Hepatocyte (in vitro differentiated cells): ENCODE measurements at regions not wholly inside any gene's neighbourhood (a gene's known extent, or its start where the extent isn't known, plus 50 kb on each side); places are given as distances from the start of the nearest gene placed in this dataset.
"Not testable (repeated sequence)": the region's sequence is repeated elsewhere in the genome, so short reads cannot be mapped to it uniquely, and the experiment has no call there.

ENCODE experiments used
- CTCF ChIP-seq: fragments of 200-600 bp; sonication (generic); IDR thresholded peaks from 2 replicates; pipeline ENCODE4 v1.5.1; 2016; ENCODE audit warnings: antibody characterized with exemption, mild to moderate bottlenecking; ENCODE audit not compliant: poor library complexity
- EZH2 ChIP-seq: fragments of 200-600 bp; sonication (generic); IDR thresholded peaks from 2 replicates; pipeline ENCODE4 v1.6.1; 2016; ENCODE audit warnings: antibody characterized with exemption, mild to moderate bottlenecking, borderline replicate concordance

DNA sequence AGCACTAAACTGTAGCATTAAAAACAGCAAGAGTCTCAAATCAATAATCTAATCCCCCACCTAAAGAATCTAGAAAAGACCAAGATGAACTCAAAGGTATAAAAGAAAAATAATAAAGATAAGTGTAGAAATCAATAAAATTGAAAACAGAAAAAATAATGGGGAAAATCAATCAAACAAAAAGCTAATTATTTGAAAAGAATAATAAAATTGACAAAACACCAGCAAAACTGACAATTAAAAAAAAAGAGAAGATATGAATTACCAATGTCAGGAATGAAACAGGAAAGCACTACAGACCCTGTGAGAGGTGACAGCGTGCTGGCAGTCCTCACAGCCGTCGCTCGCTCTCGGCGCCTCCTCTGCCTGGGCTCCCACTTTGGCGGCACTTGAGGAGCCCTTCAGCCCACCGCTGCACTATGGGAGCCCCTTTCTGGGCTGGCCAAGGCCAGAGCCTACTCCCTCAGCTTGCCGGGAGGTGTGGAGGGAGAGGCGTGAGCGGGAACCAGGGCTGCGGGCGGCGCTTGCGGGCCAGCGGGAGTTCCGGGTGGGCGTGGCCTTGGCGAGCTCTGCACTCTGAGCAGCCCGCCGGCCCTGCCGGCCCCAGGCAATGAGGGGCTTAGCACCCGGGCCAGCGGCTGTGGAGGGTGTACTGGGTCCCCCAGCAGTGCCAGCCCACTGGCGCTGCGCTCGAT, 105.3 kb upstream of the HEY2 start:
- not testable (repeated sequence) for TF ChIP-seq EZH2, CTCF
